Skin of body (tissue), 1 donor: ENCODE measurements at regions not wholly inside any gene's neighbourhood (a gene's known extent, or its start where the extent isn't known, plus 50 kb on each side); places are given as distances from the start of the nearest gene placed in this dataset.
"Not testable (repeated sequence)": the region's sequence is repeated elsewhere in the genome, so short reads cannot be mapped to it uniquely, and the experiment has no call there.

Experiments used
- DNase-seq: peaks from one replicate; lab custom pipeline; 2025; lab: John Stamatoyannopoulos, UW

DNA sequence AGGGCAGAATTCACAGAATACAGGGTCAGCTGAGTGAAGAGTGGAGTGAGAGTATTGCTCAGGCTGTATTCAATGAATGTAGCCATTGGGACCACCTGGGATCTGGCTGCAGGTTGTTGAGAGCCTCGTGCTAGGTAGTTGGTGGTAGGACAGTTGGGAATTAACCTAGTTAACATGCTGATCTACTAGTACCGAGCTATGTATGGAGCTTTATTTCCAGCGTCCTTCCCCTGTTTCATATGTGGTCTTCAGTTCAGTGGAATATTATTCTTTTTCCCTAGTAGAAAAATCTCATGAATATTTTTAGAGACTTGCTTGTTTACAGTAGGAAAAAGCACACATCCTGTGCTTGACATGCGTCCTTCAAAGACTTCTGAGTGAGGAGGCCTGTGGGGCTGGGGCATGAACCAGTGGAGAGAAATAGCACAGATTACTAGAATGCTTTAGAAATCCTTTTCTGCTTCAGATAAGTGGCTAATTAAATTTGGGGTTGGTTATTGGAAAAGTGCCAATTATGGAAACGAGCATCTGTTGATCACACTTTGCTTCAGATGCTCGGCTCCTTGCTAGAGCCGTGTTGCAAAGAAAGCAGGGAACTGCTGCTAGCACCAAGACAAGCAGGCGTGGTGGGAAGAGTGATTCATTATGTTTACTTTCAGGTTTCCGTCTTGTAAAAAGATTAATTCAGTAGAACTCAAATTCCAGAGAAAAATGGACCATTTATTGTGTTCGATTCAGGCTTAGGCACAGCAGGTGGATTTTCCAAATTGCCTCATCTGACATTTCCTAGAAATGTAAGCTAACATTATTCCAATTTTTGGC, 53.6 kb downstream of the ARF6 start:
- peak; percentile 60 for DNase-seq

DNA sequence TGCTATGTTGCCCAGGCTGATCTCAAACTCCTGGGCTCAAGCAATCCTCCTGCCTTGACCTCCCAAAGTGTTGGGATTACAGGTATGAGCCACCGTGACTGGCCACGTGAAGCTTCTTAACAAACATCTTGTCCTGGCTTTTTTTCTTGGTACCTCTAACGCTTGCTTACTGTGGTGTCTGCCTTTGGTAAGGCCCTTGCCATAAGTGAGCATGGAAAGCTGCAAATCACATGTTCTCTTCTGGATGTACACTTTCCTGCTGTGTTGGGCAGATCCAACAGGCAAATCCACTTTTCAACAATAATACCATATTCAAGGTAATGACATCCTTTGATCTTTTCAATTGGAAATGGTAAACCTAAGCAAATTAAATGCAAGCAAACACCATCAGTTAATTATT, 54.6 kb downstream of the ARF6 start:
- DNase-seq = no peak

- no peak for DNase-seq
These were observed 57.7 kb downstream of the ARF6 start for GRCh38 chr14:49950275-49951228.

DNA sequence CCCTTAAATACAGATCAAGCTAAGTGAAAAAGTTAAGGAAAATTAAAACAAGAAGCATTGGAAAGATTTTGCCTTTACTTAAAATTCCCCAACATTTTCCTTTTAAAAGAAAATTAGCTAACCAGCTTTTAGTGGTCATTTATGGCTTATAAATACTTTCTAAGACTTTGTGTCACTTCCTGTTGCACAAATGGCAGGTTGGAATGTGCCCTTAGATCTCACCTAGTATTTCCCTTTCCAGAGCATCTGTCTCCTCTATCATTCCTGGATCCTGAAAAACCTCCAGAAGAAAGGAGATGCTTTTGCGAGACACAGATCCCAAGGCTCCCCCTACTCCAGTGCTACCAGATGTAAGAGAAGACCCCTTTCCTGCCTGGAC, 58.3 kb downstream of the ARF6 start:
- DNase-seq = no peak

DNA sequence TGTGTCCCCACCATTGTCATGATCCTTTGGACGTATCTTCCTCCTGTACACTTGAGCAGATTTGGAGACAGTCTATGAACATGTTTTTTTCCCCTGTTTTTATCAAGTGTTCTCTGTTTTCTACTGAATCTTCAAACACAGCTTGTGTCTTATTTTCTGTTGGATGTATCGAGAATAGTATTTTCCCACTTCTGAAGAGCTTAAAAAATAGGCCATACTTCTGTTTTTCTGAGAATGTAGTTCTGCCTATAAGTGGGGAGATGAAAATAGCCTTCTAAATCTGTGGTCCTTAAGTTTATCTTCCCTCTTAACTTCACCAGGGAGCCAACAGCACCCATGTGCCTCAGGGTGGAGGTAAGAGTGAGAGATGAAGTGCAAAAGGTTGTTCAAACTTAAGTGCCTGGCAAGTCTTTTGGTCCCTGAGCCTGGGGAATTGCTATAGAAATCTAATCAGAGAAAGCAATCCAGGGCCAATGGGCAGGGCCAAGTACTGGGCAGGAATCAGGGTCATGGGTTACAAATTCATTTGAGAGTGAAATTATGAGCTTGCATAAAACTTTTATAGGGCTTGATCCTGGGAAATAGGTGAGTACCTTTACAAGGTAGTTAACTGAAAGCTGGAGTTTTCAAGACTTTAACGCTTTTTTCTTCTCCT, 58.9 kb downstream of the ARF6 start:
- no peak for DNase-seq

DNA sequence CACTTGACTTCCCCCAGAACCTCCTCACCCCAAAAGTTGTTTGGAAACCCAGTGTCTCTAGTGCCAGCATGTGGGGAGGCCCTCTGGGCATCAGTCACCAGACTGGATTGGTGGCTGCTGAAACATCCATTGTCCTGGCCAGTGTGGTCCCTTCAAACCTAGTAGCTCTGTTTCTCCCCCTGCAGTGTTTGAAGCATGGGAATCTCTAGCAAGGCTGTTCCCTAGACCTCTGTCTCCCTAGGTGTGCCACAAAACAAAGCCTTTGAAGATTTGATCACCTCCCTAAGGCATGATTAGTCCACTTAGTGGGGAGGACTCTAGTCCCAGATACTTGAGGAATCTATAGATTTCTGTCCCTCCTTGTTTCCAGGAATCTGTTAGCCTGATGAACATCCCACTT, 60.3 kb downstream of the ARF6 start:
- DNase-seq = no peak

- no peak for DNase-seq
These were observed 61.3 kb downstream of the ARF6 start for GRCh38 chr14:49954171-49954631.

DNA sequence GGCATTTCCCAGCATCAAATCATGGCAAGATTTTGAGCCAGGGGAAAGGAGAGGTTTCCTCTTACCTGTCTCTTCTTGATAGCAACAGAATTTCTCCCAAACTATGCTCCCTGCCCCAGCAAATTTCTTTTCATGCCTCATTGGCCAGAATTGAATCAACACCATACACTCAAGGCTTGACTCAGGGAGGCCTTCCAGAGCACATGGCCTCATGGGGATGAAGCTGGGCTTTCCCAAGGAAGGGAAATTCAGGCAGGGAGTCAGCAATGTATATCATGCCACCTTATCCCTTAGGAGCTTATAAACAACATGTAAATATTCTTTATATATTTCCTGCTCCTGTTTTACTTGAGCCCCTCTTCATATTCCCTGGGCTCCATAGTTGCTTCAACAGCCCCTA, 62.1 kb downstream of the ARF6 start:
- no peak for DNase-seq

- DNase-seq = no peak
These were observed 64.4 kb downstream of the ARF6 start for GRCh38 chr14:49957089-49957852.

GRCh38 chr14:49959822-49960408, 67.0 kb downstream of the ARF6 start:
- DNase-seq = no peak

DNA sequence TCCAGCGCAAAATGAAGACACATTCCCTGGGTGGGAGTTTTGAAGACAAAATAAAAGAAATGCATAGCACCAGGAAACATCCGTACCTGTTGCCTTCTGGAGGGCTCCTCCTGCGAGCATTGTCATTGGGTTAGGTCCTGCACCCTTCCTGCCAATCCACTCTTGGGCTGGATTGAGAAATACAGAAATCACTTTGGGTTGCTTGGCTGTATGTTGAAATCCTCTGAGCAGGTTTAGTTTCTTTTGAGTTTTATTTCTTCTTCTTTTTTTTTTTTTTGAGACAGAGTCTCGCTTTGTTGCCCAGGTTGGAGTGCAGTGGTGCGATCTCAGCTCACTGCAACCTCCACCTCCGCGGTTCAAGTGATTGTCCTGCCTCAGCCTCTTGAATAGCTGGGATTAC, 67.6 kb downstream of the ARF6 start:
- DNase-seq = no peak

DNA sequence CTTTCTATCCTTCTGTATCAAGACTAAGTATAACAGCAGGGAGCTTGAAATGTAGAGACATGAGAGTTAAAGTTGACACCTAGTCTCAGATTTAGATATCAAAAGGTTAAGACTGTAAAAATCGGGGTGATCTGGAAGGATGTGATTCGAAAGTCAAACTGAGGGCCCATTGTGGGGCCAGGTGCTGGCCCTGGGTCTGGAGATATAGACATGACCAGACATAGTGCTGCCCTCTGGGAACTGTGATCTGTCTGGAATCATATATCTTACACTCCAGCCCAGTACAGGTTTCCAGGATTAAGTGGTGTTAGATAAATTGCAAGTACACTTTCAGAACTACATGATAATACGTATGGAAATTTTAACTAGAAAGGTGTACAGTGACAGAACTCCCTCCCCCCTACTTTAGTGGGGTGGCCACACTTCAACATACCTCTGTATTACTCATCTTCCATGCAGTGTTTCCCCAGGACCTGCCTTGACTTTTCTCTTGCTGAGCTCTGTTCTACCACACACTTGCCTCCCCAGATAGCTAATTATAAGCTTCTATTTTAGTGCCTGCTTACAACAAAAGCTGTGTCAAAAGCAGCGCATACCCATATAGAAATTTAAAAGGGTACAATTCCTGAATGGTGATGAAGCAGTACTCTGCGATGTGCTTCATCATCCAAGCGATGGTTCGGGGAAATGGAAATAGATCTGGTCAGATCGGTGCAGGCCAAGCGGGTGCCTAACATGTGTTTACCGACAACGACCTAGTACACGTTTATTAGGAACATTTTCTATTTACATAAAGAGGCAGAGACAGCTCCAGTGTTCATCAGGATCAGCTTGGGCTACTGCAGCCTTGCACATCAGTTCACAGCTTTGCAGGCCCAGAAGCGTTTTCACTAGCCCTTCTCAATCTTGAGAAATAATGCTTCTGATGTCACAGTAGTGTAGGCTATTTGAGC, 68.7 kb downstream of the ARF6 start:
- no peak for DNase-seq

- DNase-seq = no peak
These were observed 69.7 kb downstream of the ARF6 start for GRCh38 chr14:49962621-49963020.

- not testable (repeated sequence) for DNase-seq
These were observed 72.3 kb downstream of the ARF6 start for GRCh38 chr14:49965068-49965651.

- DNase-seq = no peak
These were observed 73.5 kb downstream of the ARF6 start for GRCh38 chr14:49966304-49966809.

DNA sequence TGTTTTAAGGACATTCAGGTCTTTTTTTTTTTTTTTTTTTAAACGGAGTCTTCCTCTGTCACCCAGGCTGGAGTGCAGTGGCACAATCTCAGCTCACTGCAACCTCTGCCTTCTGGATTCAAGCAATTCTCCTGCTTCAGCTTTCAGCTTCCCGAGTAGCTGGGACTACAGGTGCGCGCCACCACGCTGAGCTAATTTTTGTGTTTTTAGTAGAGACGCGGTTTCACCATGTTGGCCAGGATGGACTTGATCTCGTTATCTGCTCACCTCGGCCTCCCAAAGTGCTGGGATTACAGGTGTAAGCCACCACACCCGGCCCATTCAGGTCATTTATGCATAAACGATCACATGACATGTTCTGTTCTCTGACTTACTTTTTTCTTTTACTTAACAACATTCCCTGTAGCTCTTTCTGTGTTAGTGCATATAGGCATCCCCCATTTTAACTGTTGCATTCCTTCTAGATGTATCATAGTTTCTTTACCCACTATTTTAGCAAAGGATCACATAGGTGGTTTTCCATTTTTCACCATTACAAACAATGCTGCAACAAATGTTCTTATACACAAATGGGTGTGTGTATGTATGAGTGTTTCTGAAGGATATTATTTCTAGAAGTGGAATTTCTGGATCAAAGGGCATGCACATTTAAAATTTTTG, 74.2 kb downstream of the ARF6 start:
- no peak for DNase-seq

DNA sequence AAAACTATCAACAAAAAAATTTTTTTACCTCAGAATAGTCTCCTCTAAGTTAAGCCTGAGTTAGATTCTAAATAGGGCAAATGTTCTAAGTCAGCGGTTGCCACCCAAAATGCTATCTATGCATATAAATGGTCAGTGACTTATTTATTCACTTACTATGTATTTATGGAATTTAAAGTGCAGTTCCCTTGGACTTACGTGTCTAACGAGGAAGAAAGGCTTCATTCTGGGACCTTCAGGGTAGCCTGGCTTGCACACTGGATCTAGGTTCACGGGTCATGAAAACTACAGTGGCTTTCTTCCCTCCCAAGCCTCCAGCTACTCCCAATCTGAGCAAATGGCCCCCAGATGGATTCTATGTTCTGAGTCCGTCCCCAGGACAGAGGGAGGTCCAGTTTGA, 77.1 kb downstream of the ARF6 start:
- no peak for DNase-seq

DNA sequence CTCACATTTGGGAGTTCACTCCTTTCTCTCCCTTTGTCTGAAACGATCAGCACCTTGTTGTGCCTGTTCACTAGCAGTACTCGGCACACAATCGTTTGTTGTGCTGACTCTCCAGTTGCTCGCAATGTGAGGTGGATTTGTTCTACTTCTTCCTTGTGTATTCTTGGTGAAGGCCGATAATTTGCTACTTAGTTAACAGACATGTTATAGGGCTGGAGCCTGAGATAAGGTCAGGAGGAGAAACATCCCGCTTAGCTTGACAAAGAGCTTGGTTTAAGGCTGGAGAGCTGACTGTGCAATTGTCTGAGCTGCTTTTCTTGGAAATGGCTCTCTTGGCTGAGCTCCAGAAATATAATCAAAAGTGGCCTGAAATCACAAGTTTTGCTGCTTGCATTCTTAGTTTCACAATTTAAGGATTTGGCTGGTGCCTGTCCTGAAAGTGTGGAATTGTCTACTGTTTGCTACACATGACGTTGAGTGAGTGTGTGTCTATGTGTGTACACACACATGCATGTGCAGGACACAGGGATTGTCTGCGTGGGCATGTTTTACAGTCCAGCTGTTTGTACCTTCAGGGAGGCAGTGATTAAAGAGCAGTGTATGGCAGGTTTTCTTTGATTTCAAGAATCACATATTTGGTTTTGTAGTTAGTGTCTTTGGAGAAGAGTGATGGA, 77.7 kb downstream of the ARF6 start:
- peak; percentile 67 for DNase-seq
